NT2/D1 (cell line): ENCODE measurements at regions not wholly inside any gene's neighbourhood (a gene's known extent, or its start where the extent isn't known, plus 50 kb on each side); places are given as distances from the start of the nearest gene placed in this dataset.

Source experiments
- YY1 ChIP-seq: IDR thresholded peaks from 2 replicates; pipeline ENCODE4 v1.6.1; 2011; ENCODE audit not compliant: insufficient read length, insufficient read depth
- ZNF274 ChIP-seq: IDR thresholded peaks from 2 replicates; pipeline ENCODE4 v1.6.1; 2011; ENCODE audit warnings: mild to moderate bottlenecking, low read depth, low read length

DNA sequence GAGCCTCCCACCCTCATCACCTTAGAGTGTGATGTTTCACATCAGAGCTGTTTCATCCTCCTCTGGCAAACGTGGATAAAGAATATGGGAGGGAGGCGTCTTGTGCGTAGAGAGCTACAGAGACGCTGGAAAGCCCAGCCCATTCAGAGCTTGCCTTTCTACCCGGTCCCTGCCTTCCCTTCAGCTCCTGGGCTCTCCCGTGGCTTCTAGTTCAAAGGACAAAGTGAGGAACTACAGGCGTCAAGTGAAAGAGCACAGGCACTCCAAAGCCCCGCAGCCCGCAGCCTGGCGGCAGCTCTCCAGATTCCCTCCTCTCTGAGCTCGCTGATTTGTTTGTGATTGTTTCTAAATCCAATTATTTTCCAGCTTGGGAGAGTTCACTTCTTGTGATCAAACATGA is 197.1 kb upstream of the IGF1R start:
- TF ChIP-seq ZNF274, result no peak
- TF ChIP-seq YY1, result no peak
